Transverse colon (tissue), 4 donors: ENCODE measurements at regions not wholly inside any gene's neighbourhood (a gene's known extent, or its start where the extent isn't known, plus 50 kb on each side); places are given as distances from the start of the nearest gene placed in this dataset.
A peak's percentile ranks its signal among the peaks of the same experiment; 100 is the strongest.

Experiments
- DNase-seq: peaks from one replicate; pipeline ENCODE4 v3.0.0-alpha.2; 2019
- H3K27ac ChIP-seq, 4 donors: fragments of 200-600 bp; sonication (generic); 2 replicates each; pipeline ENCODE4 v1.5.1; 2016 to 2018; ENCODE audit warnings: inconsistent platforms in 4 of 4
- H3K27me3 ChIP-seq: fragments of 200-600 bp; sonication (generic); 2 replicates; pipeline ENCODE4 v1.5.1; 2017; ENCODE audit warnings: inconsistent platforms
- H3K36me3 ChIP-seq, 4 donors: fragments of 200-600 bp; sonication (generic); 2 replicates each; pipeline ENCODE4 v1.5.1; 2017 to 2019; ENCODE audit warnings: inconsistent platforms in 4 of 4
- H3K4me1 ChIP-seq, 4 donors: fragments of 200-600 bp; sonication (generic); 2 replicates each; pipeline ENCODE4 v1.5.1; 2017 to 2020; ENCODE audit warnings: inconsistent platforms in 4 of 4
- H3K4me3 ChIP-seq, 4 donors: fragments of 200-600 bp; sonication (generic); 1 replicate in 1 of 4; 2 replicates in 3 of 4; pipeline versions ENCODE4 v1.5.1 to v1.6.1; 2017 to 2019; ENCODE audit warnings: inconsistent platforms in 4 of 4
- H3K9me3 ChIP-seq, 2 donors: fragments of 200-600 bp; sonication (generic); 2 replicates each; pipeline ENCODE4 v1.5.1; 2017 to 2019; ENCODE audit warnings: inconsistent platforms in 2 of 2
- EP300 ChIP-seq: sonication (generic); formaldehyde crosslinking; IDR thresholded peaks from one replicate; pipeline ENCODE4 v1.6.1; 2017; ENCODE audit warnings: antibody characterized with exemption, low read depth
- POLR2A ChIP-seq: fragments of 450-650 bp; IDR thresholded peaks from one replicate; pipeline ENCODE4 v1.6.1; 2016; ENCODE audit warnings: antibody characterized with exemption, mild to moderate bottlenecking, moderate library complexity
- POLR2AphosphoS5 ChIP-seq, 3 donors: sonication (generic); formaldehyde crosslinking; IDR thresholded peaks; one replicate each; pipeline ENCODE4 v1.6.1; 2016; ENCODE audit warnings: antibody characterized with exemption in 3 of 3
- WGBS, 2 donors: methylation state at CpG; one replicate each; pipeline ENCODE4 v1.1.5; 2018; ENCODE audit warnings: low coverage in 1 of 2; 5-methylcytosine and 5-hydroxymethylcytosine counted together
- in situ Hi-C, 4 donors: fragments of 200-750 bp; cut with MboI; loops; one replicate each; pipeline versions ENCODE4 v1.15.0 to v1.15.1; 2017; ENCODE audit warnings: low sequenced_read_pairs in 3 of 4, low pct_ligation_motif_present in 1 of 4, low pct_unique_long_range_greater_than_20kb in 1 of 4
- intact Hi-C: fragments of 100-400 bp; cut with DNase I; formaldehyde crosslinking; loops from one replicate; pipeline ENCODE4 v1.15.1; 2023; ENCODE audit warnings: low total_unique reads
- TF ChIP-seq, protein P1 (sequence below), 5 experiments: fragments of 200-600 bp in 3 of 5; fragments of 450-650 bp in 2 of 5; sonication (generic) in 3 of 5; IDR thresholded peaks; 1 replicate in 2 of 5; 2 replicates in 3 of 5; pipeline ENCODE4 v1.5.1; 2016 to 2017; ENCODE audit warnings: antibody characterized with exemption in 5 of 5, inconsistent platforms in 3 of 5, mild to moderate bottlenecking in 2 of 5, moderate library complexity in 1 of 5

DNA sequence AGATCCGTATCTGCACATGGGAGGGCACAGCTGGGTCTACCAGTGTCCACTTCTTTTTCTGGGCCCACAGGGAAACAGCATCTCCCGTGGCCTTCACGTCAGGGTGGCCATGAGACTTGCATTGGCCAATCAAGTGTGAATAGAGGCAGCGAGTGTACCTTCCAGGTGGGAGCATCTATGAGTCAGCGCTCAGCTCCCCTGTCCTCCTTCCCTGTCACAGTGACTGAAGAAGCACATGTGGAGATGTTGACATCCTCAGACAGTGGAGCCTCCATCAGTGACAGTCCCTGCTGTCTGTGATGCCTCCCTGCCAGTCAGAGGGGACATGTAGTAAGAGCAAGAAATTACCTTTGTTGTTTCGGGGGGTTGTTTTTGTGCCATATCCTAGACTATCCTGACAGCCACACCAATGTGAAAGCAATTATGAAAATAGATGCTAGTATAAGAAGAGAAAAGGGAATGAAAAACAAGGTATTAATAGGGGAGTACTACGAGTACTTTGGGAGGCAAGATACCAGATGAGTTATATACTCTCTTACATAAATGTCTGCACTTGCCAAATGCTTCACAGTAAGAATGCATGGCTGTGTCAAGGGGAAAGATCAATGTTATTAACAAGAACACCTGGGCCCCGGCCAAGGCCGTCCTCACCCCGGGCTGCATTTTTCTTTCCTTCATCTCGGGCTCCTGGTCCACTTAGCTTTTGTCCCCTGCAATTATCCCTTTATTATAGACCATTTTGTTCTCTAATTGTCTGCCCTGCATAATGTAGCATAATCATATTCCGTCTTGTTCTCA is 86.0 kb downstream of the MATN1 start:
- no peak overlapping the region for H3K4me3 ChIP-seq
- intact Hi-C loops (no loop called here), in situ Hi-C loops (no loop called here)
- peak overlapping the region in 1 of 4 donors; percentile 57 for H3K27ac ChIP-seq
- H3K27me3 ChIP-seq: no peaks in the 10 kb centered on the region
- TF ChIP-seq POLR2AphosphoS5 (IDR thresholded peaks at IDR 0.05) (no peak), POLR2A (no peak), EP300 (no peak)
- TF ChIP-seq, protein P1, sequence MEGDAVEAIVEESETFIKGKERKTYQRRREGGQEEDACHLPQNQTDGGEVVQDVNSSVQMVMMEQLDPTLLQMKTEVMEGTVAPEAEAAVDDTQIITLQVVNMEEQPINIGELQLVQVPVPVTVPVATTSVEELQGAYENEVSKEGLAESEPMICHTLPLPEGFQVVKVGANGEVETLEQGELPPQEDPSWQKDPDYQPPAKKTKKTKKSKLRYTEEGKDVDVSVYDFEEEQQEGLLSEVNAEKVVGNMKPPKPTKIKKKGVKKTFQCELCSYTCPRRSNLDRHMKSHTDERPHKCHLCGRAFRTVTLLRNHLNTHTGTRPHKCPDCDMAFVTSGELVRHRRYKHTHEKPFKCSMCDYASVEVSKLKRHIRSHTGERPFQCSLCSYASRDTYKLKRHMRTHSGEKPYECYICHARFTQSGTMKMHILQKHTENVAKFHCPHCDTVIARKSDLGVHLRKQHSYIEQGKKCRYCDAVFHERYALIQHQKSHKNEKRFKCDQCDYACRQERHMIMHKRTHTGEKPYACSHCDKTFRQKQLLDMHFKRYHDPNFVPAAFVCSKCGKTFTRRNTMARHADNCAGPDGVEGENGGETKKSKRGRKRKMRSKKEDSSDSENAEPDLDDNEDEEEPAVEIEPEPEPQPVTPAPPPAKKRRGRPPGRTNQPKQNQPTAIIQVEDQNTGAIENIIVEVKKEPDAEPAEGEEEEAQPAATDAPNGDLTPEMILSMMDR (IDR thresholded peaks at IDR 0.05): no peak
- H3K4me1 ChIP-seq: peaks cover 0 to 3% (median 0%) of the 10 kb centered on the region in 4 donors
- H3K36me3 ChIP-seq: no peaks in the 10 kb centered on the region
- DNase-seq: no peak
- WGBS, 2 donors: 47 to 52% methylated on average over 8 to 12 of the region's 12 CpGs
- no peaks in the 10 kb centered on the region for H3K9me3 ChIP-seq

DNA sequence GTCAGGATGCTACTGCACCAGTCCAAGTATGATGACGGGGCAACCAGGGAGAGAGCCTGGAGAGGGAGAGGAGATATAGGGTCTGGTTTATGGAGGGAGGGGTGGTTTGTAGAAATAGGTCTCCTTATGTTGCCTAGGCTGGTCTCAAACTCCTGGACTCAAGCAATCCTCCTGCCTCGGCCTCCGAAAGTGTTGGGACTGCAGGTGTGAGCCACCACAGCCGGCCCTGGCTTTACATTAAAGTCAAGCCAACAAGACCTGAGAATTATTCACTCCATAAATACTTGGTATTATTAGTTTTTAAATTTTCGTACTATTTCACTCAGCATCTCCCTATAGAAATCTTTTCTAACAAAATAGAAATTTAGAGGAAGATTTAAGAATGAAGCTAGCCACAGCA is 86.8 kb downstream of the MATN1 start:
- intact Hi-C loops (no loop called here), in situ Hi-C loops (no loop called here)
- WGBS, 2 donors: 69 to 82% methylated on average over 2 to 5 of the region's 5 CpGs
- H3K27me3 ChIP-seq: no peaks in the 10 kb centered on the region
- no peak overlapping the region for H3K4me3 ChIP-seq
- no peak for DNase-seq
- H3K4me1 ChIP-seq: peaks cover 0 to 3% (median 0%) of the 10 kb centered on the region in 4 donors
- no peak overlapping the region for H3K27ac ChIP-seq
- no peaks in the 10 kb centered on the region for H3K36me3 ChIP-seq
- TF ChIP-seq POLR2A (no peak), POLR2AphosphoS5 (IDR thresholded peaks at IDR 0.05) (no peak), EP300 (no peak)
- TF ChIP-seq, protein P1 (IDR thresholded peaks at IDR 0.05): no peak
- no peaks in the 10 kb centered on the region for H3K9me3 ChIP-seq

DNA sequence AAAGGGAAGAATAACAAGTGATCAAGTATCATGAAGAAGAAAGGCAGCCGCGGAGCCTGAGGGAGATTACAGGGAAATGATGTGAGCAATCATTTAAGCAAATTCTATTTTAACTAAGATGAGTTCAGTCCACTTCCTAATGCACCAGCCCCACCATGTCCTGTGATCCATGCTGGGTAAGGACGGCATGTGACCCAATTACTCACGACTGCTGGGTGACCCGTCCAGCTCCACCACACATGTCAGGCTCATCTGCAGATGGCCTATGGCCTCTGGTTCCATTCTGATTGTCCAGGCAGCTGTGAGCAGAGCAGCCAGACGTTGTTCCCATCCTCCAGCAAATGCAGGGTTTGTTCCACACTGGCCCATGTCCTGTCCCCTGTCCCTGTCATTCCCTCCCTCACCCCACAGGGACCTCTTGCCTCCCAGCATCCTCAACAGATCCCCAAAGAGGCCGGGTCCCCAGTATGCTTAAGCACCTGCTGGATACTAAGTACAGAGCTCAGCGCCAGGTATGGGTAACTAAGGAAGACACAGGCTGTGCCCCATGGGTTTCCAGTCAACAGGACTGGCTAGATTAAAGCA is 87.9 kb downstream of the MATN1 start:
- Histone ChIP-seq H3K27me3 (no peaks in the 10 kb centered on the region), H3K27ac (no peak overlapping the region), H3K9me3 (no peaks in the 10 kb centered on the region), H3K4me1 (peaks cover 0 to 3% (median 0%) of the 10 kb centered on the region in 4 donors), H3K4me3 (no peak overlapping the region), H3K36me3 (no peaks in the 10 kb centered on the region)
- TF ChIP-seq POLR2AphosphoS5 (IDR thresholded peaks at IDR 0.05) (no peak), EP300 (no peak), POLR2A (no peak)
- TF ChIP-seq, protein P1 (IDR thresholded peaks at IDR 0.05): no peak
- DNase-seq: no peak
- intact Hi-C loops (no loop called here), in situ Hi-C loops (no loop called here)
- WGBS, 2 donors: 60 to 72% methylated on average over 4 to 8 of the region's 8 CpGs

GRCh38 chr1:30634507-30634906 is 88.9 kb downstream of the MATN1 start:
- Histone ChIP-seq H3K36me3 (no peaks in the 10 kb centered on the region), H3K27me3 (no peaks in the 10 kb centered on the region), H3K27ac (no peak overlapping the region), H3K4me1 (peaks cover 0 to 3% (median 0%) of the 10 kb centered on the region in 4 donors), H3K4me3 (no peak overlapping the region), H3K9me3 (no peaks in the 10 kb centered on the region)
- TF ChIP-seq EP300 (no peak), POLR2AphosphoS5 (IDR thresholded peaks at IDR 0.05) (no peak), POLR2A (no peak)
- TF ChIP-seq, protein P1 (IDR thresholded peaks at IDR 0.05): no peak
- in situ Hi-C loops (no loop called here), intact Hi-C loops (no loop called here)
- DNase-seq: no peak
- 86 to 92% methylated on average over 4 to 5 of the region's 5 CpGs for WGBS, 2 donors
